Sigmoid colon (tissue), 6 donors: ENCODE measurements at regions not wholly inside any gene's neighbourhood (a gene's known extent, or its start where the extent isn't known, plus 50 kb on each side); places are given as distances from the start of the nearest gene placed in this dataset.

ENCODE experiments used
- DNase-seq: peaks from one replicate; pipeline ENCODE4 v3.0.0-alpha.2; 2019
- H3K27ac ChIP-seq, 4 donors: fragments of 200-600 bp; sonication (generic); one replicate each; pipeline ENCODE4 v1.5.1; 2016 to 2019; ENCODE audit warnings: mild to moderate bottlenecking in 1 of 4
- H3K27me3 ChIP-seq, 3 donors: fragments of 200-600 bp; sonication (generic); one replicate each; pipeline ENCODE4 v1.5.1; 2019; ENCODE audit warnings: mild to moderate bottlenecking in 1 of 3
- H3K36me3 ChIP-seq, 4 donors: fragments of 200-600 bp; sonication (generic); one replicate each; pipeline ENCODE4 v1.5.1; 2016 to 2019
- H3K4me1 ChIP-seq, 4 donors: fragments of 200-600 bp; sonication (generic); one replicate each; pipeline ENCODE4 v1.5.1; 2017 to 2019
- H3K4me3 ChIP-seq, 4 donors: fragments of 200-600 bp; sonication (generic); one replicate each; pipeline ENCODE4 v1.5.1; 2017 to 2019; ENCODE audit warnings: mild to moderate bottlenecking in 2 of 4, moderate library complexity in 1 of 4
- H3K9me3 ChIP-seq, 4 donors: fragments of 200-600 bp in 3 of 4; sonication (generic) in 3 of 4; one replicate each; pipeline versions ENCODE4 v1.5.1 to v1.6.1; 2013 to 2019
- CTCF ChIP-seq, 4 experiments: fragments of 450-650 bp in 3 of 4; fragments of 200-600 bp in 1 of 4; IDR thresholded peaks; one replicate each; pipeline ENCODE4 v1.5.1; 2016 to 2019; ENCODE audit warnings: antibody characterized with exemption in 4 of 4, mild to moderate bottlenecking in 3 of 4, moderate library complexity in 2 of 4
- EP300 ChIP-seq, 4 donors: sonication (generic); formaldehyde crosslinking; IDR thresholded peaks; one replicate each; pipeline ENCODE4 v1.6.1; 2017; ENCODE audit warnings: antibody characterized with exemption in 4 of 4
- POLR2A ChIP-seq, 2 donors: fragments of 450-650 bp; IDR thresholded peaks; one replicate each; pipeline ENCODE4 v1.6.1; 2016; ENCODE audit warnings: antibody characterized with exemption in 2 of 2, mild to moderate bottlenecking in 2 of 2, moderate library complexity in 2 of 2
- POLR2AphosphoS5 ChIP-seq, 4 donors: sonication (generic); formaldehyde crosslinking; IDR thresholded peaks; one replicate each; pipeline ENCODE4 v1.6.1; 2017; ENCODE audit warnings: antibody characterized with exemption in 4 of 4
- WGBS, 2 donors: extraction: QIAGEN DNeasy Blood & Tissue Kit; methylation state at CpG; one replicate each; pipeline ENCODE4 v1.1.7; 2013; 5-methylcytosine and 5-hydroxymethylcytosine counted together
- intact Hi-C: fragments of 100-400 bp; cut with DNase I; formaldehyde crosslinking; loops from one replicate; pipeline ENCODE4 v1.15.1; 2023
- donor health status: healthy with polysubstance abuse.
- donor health status: healthy.

- Histone ChIP-seq H3K27ac (no peak overlapping the region), H3K4me1 (no peaks in the 10 kb centered on the region), H3K9me3 (no peaks in the 10 kb centered on the region), H3K27me3 (no peaks in the 10 kb centered on the region), H3K36me3 (no peaks in the 10 kb centered on the region), H3K4me3 (no peak overlapping the region)
- DNase-seq = no peak
- intact Hi-C loops = no loop called here
- TF ChIP-seq CTCF (IDR thresholded peaks at IDR 0.05) = no peak
- TF ChIP-seq POLR2A (IDR thresholded peaks at IDR 0.05) = no peak
- TF ChIP-seq POLR2AphosphoS5 (IDR thresholded peaks at IDR 0.05) = no peak
- TF ChIP-seq EP300 (IDR thresholded peaks at IDR 0.05) = no peak
- WGBS, 2 donors = 21 to 27% methylated on average over 3 of the region's 3 CpGs
Observed at GRCh38 chr5:93791518-93791972, 50.1 kb upstream of the POU5F2 start.
